GM19395 (cell line): ENCODE measurements at regions not wholly inside any gene's neighbourhood (a gene's known extent, or its start where the extent isn't known, plus 50 kb on each side); places are given as distances from the start of the nearest gene placed in this dataset.
"Not testable (repeated sequence)": the region's sequence is repeated elsewhere in the genome, so short reads cannot be mapped to it uniquely, and the experiment has no call there.

Source experiments
- ATAC-seq: cut with Tn5 transposase; IDR thresholded peaks from one replicate; pipeline ENCODE4 v1.9.1; 2021; ENCODE audit warnings: mild to moderate bottlenecking, moderate library complexity; ENCODE audit not compliant: unreplicated experiment

DNA sequence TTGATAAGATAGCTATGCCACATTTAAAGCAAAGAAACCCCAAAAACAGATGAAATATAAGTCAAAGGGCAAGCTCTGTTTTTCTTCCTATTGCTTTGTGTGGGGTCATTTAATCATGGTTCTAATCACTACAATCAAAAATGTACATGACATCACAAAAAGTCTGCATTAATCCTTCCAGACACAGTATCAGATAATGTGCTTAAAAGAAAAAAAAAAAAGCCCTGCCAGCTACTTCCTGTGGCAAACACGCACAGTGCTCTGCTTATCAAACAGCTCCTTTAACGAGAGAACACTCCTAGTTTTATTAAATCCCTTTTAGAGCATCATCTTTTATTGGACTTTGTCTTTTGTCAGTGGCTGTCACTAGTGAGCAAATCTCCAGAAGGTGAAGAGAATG is 1005.8 kb downstream of the GATA3 start:
- no peak for ATAC-seq

DNA sequence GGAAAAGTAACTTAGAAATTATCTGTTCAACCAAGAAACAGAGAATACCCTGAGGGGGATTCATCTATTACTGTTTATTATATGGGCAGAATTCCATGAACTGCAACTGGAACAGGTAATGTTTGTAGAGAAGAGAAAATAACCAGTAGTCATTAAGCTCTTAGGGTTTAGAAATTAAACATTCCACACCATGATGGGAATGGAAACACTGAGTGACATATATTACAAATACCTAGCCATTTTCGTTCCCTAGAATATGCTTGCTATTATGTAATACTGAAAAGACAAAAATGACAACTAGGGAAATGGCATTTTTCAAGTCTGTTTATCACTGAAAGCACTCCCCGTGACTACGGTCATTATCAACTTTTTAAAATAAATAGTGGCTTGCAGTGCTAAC is 1007.4 kb downstream of the GATA3 start:
- ATAC-seq: no peak

DNA sequence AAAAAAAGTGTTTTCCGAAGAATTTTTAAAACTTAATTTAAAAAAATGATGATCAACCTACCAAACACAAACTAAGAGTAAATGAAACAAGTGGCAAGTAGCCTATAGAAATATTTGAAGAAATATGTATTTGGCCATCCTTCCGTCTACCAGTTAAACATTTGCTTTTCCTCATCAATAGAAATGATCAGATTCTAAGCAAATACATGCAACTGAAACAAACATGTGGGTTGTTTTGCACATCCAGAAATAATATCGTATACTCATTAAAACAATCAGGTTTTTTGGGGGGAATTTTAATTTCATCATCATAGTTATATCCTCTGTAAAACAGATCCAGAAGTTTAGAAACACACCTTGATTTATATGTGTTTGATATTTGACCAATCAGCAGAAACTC is 1011.7 kb downstream of the GATA3 start:
- ATAC-seq: no peak

DNA sequence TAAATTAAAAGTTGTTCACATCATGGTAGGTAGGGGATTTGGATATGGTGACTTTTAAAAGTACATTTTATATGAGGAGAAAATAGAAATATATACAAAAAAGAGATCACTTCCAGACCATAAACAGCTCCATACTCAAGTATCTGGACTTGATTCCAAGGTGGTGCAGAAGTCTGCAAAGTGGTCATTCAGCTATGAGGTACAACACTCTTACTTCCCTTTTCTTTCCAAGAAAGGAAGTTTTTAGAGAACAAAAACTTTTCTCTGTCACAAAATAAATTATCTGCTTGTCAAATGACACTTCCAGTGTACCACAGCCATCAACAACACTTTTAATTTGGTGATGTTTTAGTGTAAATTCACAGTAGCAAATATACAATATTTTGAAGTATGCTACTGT is 1013.5 kb downstream of the GATA3 start:
- no peak for ATAC-seq

DNA sequence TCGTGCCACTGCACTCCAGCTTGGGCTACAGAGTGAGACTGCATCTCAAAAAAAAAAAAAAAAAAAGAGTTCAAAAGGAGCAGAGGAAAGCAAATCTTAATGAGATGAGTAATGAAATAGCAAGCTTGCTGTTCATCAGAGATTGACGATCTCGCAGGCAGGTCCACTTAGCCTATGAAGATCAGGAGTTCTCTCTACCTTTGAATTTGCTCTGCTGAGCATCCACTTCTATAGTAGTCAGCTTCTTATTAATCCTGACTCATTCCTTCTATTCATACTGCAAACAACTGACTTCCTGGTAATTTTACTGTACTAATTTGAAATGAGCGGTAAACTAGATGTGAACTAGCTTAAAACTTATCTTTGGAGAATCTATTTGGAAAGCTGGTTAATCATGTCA is 1014.6 kb downstream of the GATA3 start:
- no peak for ATAC-seq

DNA sequence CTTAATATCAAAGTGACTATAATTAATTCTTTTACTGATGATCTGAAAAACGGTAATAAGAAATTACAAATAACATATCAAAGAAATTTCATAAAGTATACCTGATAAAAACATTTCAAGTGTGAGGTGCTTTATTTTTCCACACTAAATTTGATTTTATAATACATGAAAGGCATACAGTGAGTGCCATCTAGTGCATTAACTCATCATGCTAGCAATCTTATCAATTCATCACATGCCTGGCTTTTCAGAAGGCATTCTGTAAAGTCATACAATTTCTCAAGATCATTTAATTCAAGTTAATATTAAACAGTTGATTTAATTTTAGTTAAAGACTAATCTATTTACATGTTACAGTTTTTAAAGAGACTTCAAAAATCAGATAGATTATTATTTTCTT is 1020.9 kb downstream of the GATA3 start:
- ATAC-seq: no peak

DNA sequence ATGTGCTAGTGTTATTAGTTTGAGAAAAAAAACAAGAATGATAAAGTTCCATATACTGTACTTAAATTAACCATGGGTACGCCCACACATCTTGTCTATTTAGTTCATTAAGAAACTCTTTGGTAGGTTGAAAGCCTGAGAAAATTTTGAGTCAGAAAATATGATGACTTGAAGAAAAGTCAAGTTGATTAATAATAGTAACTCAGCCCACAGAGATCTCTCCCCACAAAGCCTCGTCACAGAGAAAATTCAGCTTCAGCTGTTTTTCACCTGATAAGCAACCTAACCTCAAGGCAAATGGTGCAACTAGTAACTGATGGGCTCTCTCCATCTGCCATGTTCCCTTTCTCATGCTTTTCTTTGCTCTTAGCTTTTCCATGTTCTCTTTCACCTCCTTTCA is 1021.6 kb downstream of the GATA3 start:
- no peak for ATAC-seq

DNA sequence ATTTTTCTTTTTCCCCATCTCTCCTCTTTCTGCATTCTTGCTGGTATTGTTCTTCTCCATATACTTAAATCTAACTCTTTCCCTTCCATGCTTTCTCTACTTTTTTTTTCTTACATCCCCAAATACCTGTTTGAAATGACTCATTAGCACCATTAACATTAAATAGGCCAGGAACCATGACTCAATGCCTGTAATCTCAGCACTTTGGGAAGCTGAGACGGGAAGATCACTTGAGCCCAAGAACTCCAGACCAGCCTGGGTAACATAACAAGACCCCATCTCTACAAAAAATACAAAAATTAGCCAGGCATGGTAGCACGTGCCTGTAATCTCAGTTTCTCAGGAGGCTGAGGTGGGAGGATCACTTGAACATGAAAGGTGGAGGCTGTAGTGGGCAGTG is 1026.8 kb downstream of the GATA3 start:
- ATAC-seq: no peak

DNA sequence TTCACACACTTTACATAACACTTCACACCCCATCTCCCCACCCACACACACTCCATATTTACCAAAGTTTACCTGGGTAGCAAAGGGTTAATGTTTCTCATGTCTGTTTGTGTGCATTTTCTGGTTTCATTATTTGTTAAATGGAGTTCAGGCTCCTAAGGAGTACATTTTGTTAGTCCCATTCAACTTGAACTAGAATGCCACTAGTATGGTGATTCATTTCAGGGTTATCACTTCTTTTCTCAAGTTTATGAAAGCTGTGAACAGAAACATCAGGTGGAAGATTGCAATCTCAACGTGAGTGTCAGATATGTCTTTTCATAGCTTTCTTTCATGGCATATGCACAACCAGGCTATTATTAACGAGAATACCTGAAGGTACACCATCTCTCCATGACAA is 1027.5 kb downstream of the GATA3 start:
- ATAC-seq: no peak

DNA sequence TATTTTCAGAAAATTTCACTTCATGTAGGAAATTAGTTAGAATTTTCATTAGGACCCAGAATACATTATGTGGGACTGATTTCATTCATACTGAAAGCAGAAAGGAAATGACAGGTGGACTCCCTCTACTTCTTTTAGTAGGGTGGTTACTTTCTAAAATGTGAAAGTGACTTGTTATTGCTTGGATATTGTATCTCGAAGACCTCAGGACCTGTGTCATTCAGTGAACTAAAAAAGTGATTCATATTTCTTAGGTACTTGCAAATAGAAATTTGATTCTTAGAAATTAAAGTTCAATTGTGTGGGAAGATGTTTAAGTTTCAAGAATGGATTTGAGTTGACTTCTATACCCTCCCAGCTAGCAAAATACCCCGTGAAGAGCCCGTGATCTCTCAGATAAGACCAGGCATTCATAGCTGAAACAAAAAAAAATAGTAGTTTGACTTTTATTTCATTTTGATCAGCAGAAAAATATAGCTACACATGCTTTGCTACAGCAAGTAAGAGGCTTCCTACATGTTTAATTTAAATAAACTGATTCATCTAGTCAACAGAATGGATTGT is 1037.1 kb downstream of the GATA3 start:
- ATAC-seq: no peak

DNA sequence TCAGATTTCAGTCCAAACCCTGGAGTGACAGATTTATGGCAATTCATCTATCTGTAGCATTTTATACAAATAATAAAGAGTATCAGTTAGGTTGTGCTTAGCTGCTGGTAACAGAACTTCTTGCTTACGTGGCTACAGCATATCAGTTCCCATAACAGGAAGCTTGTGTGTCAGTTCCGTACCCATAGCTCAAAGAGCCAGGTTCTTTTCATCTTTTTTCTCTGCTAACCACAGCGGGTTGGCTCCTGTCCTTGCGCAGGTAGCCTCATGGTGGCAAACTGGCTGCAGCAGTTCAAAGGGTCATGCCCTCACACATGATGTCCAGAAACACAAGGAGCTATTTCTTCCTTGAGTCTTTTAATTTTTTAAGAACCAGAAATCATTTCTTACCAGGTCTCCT is 1041.8 kb downstream of the GATA3 start:
- no peak for ATAC-seq

DNA sequence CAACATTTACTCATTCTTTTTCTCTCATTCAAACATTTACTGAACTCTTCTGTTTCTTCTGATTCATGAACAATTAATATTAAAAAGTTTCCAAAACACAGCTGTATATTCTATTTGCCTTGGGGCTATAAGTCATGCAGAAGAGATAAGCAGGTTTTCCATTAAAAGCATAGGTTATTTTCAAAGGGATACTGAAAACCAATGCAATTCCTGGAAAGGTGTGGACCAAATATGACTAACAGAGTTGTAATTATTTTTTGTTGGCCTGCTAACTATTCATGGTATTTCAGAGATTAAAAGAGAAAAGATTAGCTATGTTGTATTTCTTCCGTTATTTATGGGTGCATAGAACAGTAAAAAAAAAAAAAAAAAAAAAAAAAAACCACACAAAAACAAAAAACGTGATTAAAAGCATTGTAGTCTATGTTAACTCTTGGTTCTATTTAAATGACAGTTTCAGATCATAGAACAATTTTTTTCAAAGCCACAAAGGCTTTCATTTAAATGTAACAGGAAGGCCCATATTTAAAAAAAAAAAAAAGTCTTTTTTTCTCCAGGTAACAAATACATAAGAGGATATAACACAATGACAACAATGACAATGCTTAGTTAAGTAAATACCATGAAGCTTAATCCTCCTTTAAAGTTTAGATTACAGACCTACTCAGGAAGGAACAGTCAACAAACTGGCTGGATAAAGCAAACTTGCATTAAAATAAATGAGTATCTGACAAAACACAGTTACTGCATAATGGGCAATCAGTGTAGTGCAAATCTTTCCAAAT is 1042.9 kb downstream of the GATA3 start:
- no peak for ATAC-seq

DNA sequence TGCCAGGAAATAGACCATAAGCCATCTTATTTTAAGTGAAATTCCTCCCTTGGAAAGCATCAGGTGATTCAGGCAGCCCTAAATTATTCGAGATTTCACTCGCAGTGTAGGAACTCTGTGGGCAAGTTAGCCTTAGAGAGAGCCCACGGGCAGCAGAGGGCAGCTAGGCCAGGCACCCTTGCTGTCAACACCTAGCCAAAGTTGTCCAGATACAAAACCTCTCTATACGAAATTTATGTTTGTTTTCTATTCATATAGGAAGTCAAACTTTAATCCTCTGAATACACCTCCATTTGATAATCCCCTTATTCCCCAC is 1043.5 kb downstream of the GATA3 start:
- ATAC-seq: no peak

DNA sequence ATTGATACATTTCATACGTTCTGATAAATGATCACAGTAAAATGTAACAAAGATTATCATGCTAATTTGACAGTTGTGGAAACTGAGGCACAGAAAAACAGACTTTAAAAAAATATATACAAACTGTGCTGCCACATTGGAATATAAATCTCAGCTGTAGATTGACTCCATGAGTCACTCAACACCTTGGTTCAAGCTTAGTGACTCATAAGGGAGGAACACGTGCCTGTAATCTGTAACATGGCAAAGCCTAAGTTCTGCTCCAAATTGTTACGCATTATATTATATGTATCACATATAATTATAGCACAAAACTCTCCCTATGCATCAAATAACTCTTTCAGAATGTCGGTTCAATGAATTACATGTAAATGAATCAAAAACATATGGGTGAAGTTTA is 1047.5 kb downstream of the GATA3 start:
- ATAC-seq: no peak

DNA sequence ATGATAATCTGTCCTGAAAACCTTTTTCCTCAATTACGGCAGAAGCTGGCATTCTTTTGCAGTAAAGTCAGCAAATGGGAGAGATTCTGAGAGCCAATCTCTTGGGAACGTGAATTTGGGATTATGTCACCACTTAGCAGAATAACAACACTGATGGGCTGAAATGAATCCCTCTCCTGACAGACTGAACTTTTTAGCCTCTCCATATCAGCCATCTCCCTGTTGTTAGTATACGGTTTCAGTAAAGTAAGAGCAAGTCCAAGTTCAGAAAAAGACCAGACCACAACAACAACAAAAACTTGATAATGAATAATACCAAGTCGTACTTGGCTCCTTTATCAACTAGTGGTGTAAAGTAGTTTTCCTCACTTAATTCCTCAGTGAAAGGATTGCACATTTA is 1048.8 kb downstream of the GATA3 start:
- no peak for ATAC-seq

DNA sequence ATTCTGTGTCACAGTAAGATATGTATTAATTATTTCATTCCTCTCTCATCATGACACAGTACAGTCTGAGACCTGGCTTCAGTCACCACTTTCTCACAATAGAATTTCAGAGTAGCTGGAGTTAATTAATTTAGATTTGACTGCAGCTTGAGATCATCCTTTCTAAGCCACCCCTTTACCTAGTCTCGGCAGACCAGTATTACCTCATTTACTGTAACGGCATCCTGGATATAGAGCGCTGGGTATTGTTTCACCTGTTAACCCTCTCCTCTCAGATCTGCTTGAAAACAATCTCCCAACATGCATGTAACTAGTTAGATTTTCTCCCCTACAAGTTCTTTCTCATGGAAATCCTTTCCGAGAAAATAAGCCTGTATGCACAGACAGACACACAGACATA is 1057.5 kb downstream of the GATA3 start:
- ATAC-seq: no peak

DNA sequence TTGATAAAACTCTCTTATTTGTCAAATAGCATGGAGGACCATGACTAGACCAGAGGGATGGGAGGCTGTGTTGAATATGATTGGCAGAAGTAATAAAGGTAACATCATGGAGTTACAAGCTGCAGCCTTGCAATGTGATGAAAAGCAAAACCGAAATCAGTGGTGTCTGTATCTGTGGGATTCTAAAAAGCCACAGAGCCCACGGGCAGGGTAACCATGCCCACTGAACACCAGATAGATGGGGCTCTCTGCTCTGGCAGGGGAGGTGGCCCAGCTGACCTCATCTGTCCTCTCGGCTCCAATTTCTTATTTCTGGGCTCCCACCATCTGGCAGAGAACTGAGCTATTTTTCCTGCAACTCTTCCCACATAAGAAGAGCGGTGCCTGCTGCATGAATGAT is 1072.2 kb downstream of the GATA3 start:
- no peak for ATAC-seq

DNA sequence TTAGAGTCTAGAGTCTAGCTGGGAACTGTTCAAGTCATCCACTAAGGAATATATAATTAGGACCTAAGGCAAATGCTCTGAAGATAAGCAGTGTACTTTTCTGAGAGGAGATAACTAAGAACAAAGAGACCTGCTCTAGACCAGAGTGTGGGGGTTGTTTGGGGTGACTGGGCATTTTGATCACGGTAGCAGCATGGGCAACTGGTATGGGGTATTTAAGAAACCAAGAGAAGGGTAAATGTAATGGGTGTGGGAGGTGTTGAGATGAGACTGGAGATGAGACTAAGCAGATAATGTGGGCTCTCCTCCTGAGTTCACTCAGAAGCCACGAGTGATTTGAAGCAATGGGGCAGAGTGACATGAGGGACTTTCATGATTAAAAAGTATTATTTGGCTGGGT is 1082.9 kb downstream of the GATA3 start:
- no peak for ATAC-seq

DNA sequence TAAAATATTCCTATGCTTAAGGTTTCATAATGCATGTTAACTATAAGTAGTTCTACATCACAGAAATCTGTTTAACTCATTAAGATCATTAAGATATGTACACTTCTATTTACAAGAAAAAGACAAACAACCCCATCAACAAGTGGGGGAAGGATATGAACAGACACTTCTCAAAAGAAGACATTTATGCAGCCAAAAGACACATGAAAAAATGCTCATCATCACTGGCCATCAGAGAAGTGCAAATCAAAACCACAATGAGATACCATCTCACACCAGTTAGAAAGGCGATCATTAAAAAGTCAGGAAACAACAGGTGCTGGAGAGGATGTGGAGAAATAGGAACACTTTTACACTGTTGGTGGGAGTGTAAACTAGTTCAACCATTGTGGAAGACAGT is 1084.3 kb downstream of the GATA3 start:
- not testable (repeated sequence) for ATAC-seq

DNA sequence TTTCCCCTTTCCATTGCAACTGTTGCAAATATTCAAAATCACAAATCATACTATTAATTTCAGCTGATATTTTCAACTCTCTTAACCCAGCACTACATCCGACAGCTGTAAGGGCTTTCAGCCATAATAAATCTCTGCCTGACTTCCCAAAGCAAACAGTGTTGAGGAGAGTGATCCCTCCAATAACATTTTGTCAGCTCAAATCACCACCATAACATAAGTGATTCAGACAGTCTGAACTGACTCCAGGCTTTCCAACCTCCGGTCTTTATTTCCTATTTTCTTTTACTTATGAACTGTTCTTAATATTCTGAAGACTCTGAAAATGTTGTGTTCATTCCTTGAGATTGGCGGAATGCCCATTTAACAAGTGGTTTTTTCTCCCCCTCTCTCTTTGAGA is 1085.9 kb downstream of the GATA3 start:
- ATAC-seq: no peak

DNA sequence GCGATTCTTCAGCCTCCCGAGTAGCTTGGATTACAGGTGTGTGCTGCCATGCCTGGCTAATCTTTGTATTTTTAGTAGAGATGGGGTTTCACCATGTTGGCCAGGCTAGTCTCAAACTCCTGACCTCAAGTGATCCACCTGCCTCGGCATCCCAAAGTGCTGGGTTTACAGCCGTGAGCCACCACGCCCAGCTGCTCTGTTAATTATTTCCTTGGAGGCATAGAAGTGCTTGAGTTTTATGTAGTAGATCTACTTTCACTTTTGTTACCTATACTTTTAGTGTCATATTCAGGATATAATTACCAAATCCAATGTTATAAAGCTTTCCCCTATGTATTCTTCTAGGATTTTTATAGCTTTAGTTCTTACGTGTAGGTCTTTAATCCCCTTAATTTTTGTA is 1093.0 kb downstream of the GATA3 start:
- ATAC-seq: no peak

DNA sequence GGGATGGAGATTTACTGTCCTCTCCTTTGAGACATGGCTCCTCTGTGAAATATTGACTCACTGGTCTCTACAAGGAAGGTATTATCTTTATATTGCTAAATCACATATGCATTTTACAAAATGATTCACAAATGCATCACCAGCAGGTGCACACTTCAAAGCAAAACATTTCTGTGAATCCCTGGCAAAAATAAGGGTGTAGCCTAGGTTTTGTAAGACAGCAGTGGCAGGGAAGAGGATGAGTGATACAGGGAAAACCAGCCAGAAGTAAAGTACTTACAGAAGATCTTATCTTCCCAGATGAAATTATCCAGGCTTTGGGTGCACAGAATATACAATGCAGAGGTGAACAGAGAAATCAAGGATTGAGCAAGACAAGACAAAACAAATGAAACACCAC is 1094.6 kb downstream of the GATA3 start:
- ATAC-seq: no peak

DNA sequence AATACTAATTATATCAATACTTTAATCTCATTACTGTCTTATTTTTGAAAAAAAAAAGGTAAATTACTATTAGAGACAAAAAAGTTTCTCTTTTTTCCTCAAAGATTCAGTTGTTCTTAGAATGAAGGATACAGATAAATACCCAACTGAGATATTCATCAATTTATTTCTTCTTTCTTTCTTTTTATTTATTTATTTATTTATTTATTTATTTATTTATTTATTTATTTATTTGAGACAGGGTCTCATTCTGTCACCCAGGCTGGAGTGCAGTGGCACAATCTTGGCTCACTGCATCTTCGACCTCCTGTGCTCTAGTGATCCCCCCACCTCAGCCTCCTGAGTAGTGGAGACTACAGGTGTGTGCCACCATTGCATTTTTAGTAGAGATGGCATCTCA is 1098.6 kb downstream of the GATA3 start:
- ATAC-seq: not testable (repeated sequence)
